Osteocyte (in vitro differentiated cells): ENCODE measurements at regions not wholly inside any gene's neighbourhood (a gene's known extent, or its start where the extent isn't known, plus 50 kb on each side); places are given as distances from the start of the nearest gene placed in this dataset.

Experiments used
- DNase-seq: peaks from one replicate; pipeline ENCODE4 v3.0.0; 2021; ENCODE audit warnings: mixed read lengths; ENCODE audit not compliant: unreplicated experiment; ENCODE audit errors: extremely low spot score
- H3K27ac Mint-ChIP-seq: one replicate; pipeline ENCODE4 v1.8.0; 2021; ENCODE audit warnings: mild to moderate bottlenecking, mixed read lengths; ENCODE audit not compliant: unreplicated experiment
- H3K27me3 Mint-ChIP-seq: one replicate; pipeline ENCODE4 v1.8.0; 2021; ENCODE audit warnings: mixed read lengths; ENCODE audit not compliant: unreplicated experiment
- H3K36me3 Mint-ChIP-seq: one replicate; pipeline ENCODE4 v1.8.0; 2021; ENCODE audit warnings: mixed read lengths; ENCODE audit not compliant: unreplicated experiment
- H3K4me1 Mint-ChIP-seq: one replicate; pipeline ENCODE4 v1.8.0; 2021; ENCODE audit warnings: mixed read lengths; ENCODE audit not compliant: unreplicated experiment
- H3K4me3 Mint-ChIP-seq: one replicate; pipeline ENCODE4 v1.8.0; 2021; ENCODE audit warnings: mild to moderate bottlenecking, moderate library complexity, mixed read lengths; ENCODE audit not compliant: unreplicated experiment
- H3K9me3 Mint-ChIP-seq: one replicate; pipeline ENCODE4 v1.8.0; 2021; ENCODE audit warnings: mixed read lengths; ENCODE audit not compliant: unreplicated experiment
- TF ChIP-seq, protein P1 (sequence below): fragments of 200-600 bp; sonication (generic); IDR thresholded peaks from 2 replicates; pipeline ENCODE4 v1.5.0; 2021; ENCODE audit warnings: antibody characterized with exemption, mild to moderate bottlenecking, moderate library complexity

DNA sequence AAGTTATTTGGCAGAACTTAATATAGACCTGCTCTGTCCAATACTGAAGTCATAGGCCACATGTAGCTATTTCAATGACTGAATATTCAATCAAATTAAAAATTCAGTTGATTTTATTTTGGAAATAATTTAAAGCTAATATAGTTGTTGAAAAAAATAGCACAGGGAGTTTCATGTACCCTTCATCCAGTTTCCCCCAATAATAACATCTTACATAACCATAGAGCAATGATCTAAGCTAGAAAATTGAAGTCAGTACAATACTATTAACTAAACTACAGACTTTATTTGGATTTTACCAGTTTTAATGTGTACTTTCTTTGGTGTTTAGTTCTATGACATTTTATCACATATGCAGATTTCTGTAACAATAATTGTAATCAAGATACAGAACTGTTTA lies 212.2 kb upstream of the HDDC2 start:
- no peak overlapping the region for H3K4me3 Mint-ChIP-seq
- H3K36me3 Mint-ChIP-seq = peaks cover 13% of the 10 kb centered on the region
- TF ChIP-seq, protein P1, sequence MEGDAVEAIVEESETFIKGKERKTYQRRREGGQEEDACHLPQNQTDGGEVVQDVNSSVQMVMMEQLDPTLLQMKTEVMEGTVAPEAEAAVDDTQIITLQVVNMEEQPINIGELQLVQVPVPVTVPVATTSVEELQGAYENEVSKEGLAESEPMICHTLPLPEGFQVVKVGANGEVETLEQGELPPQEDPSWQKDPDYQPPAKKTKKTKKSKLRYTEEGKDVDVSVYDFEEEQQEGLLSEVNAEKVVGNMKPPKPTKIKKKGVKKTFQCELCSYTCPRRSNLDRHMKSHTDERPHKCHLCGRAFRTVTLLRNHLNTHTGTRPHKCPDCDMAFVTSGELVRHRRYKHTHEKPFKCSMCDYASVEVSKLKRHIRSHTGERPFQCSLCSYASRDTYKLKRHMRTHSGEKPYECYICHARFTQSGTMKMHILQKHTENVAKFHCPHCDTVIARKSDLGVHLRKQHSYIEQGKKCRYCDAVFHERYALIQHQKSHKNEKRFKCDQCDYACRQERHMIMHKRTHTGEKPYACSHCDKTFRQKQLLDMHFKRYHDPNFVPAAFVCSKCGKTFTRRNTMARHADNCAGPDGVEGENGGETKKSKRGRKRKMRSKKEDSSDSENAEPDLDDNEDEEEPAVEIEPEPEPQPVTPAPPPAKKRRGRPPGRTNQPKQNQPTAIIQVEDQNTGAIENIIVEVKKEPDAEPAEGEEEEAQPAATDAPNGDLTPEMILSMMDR = no peak
- DNase-seq = no peak
- H3K27ac Mint-ChIP-seq = no peak overlapping the region
- peaks cover 15% of the 10 kb centered on the region for H3K4me1 Mint-ChIP-seq
- H3K9me3 Mint-ChIP-seq = peaks cover 23% of the 10 kb centered on the region
- no peaks in the 10 kb centered on the region for H3K27me3 Mint-ChIP-seq

DNA sequence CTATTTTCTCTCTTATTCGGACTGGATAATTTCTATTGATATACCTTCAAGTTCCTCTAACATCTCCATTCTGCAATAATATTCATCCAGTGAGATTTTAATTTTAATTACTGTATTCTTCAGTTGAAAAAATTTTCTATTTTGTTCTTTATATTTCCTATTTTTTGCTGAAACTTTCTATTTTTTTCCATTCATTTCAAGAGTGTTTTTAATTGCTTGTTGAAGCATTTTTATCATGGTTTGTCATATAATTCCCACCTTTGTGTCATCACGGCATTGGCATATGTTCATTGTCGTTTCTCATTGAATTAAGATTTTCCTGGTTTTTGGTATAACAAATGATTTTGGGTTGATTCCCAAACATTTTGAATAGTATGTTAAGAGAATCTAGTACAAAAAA lies 214.9 kb upstream of the HDDC2 start:
- H3K27me3 Mint-ChIP-seq = no peaks in the 10 kb centered on the region
- peaks cover 25% of the 10 kb centered on the region for H3K9me3 Mint-ChIP-seq
- H3K4me3 Mint-ChIP-seq = no peak overlapping the region
- no peak for DNase-seq
- H3K4me1 Mint-ChIP-seq = peaks cover 27% of the 10 kb centered on the region
- TF ChIP-seq, protein P1 = no peak
- H3K36me3 Mint-ChIP-seq = peaks cover 16% of the 10 kb centered on the region
- H3K27ac Mint-ChIP-seq = no peak overlapping the region

DNA sequence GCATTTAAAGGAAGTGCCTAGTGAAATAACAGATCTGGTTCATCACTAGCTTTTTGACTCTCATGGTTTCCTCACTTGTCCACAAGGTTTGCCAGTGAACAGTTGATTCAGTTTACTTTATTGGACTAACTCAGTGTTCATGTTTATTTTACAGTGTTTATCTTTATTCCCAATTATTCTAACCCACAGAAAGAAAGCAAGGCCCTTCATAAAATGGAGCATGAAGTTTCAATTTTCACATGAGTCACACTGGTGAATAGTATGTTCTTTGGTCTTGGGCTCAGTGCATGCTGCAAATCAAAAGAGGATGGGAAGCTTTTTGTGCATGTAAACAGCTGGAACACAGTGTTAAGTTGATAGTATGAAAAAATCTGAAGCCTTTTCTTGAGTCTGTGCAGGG lies 217.6 kb upstream of the HDDC2 start:
- TF ChIP-seq, protein P1 = peak; percentile 7
- DNase-seq = no peak
- H3K27ac Mint-ChIP-seq = peak overlapping the region; percentile 40

DNA sequence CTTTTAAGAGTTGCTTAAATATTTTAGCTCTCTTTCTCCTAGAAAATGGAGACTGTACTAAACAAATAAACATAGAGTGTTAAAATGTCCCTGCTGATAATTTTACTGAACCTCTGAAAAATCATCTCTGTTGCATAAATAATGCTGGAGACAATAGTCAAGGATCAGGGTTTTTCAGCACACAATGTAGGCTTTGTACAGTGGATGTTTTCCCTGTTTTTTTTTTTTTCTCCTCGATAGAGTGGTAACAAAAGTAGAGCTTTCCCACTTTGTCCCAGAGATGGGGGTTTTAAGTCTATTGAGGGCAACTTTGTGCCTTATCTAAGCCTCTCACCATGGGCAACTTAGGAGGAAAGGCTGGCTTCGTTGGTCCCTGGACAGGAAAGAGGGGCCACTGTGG lies 222.6 kb upstream of the HDDC2 start:
- Mint-ChIP-seq H3K36me3 (no peaks in the 10 kb centered on the region), H3K27ac (no peak overlapping the region), H3K4me1 (peaks cover 50% of the 10 kb centered on the region), H3K4me3 (no peak overlapping the region), H3K27me3 (no peaks in the 10 kb centered on the region), H3K9me3 (peaks cover 1% of the 10 kb centered on the region)
- TF ChIP-seq, protein P1 = no peak
- DNase-seq = no peak

More for the DNA sequence above, 217.6 kb upstream of the HDDC2 start:
- Mint-ChIP-seq H3K9me3 (peaks cover 18% of the 10 kb centered on the region), H3K27me3 (no peaks in the 10 kb centered on the region), H3K4me1 (peaks cover 29% of the 10 kb centered on the region), H3K36me3 (peaks cover 16% of the 10 kb centered on the region), H3K4me3 (no peak overlapping the region)

DNA sequence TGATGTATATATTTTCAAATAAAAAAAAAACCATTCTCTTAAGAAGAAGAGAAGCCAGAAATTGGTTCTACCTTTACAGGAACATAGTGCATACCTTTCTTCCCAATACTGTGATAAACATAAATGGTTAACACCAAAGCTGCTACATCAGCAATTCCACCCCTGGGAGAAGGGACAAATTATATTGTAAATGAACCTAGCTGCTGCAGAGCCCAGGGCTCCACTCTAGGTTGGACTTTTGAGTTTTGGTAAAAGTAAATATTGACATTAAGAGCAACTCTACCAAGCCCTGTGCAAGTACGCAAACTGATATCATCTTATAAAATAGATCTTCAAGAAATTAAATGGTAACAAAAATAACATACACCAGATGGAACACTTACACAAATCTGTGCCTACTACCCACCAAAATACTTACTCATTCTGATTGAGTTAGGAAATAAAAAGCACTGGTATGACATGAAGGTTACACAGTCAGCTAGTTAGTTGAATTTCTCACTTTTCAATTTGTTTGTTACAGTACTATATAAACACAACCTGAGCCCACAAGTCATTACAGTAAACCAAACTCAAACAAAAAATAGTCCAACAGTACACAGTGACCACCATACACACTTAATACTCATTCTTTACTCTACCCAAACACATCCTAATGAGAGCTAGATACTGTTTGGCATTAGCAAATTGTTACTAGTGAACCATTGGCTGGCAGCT lies 223.3 kb upstream of the HEY2 start:
- Mint-ChIP-seq H3K4me3 (no peak overlapping the region), H3K9me3 (no peaks in the 10 kb centered on the region), H3K27ac (no peak overlapping the region), H3K36me3 (no peaks in the 10 kb centered on the region), H3K27me3 (no peaks in the 10 kb centered on the region), H3K4me1 (peaks cover 52% of the 10 kb centered on the region)
- no peak for DNase-seq
- TF ChIP-seq, protein P1 = no peak
